K562 (cell line): ENCODE measurements at regions not wholly inside any gene's neighbourhood (a gene's known extent, or its start where the extent isn't known, plus 50 kb on each side); places are given as distances from the start of the nearest gene placed in this dataset.
A peak's percentile ranks its signal among the peaks of the same experiment; 100 is the strongest.

ENCODE experiments used
- ATAC-seq: fragments of 200-7000 bp; cut with Tn5 transposase; 3 replicates; pipeline ENCODE4 v1.9.1; 2020; ENCODE audit warnings: moderate library complexity
- BruUV-seq: library from RNA; stranded (reverse); fragments of 400-500 nt; replicated peaks from 2 replicates; lab custom pipeline; 2021; lab: Mats Ljungman, UMichigan
- CTCF ChIA-PET: fragments of 300-600 bp; formaldehyde crosslinking; extraction: SDS; loops from one replicate; lab custom pipeline; 2021; ENCODE audit warnings: low intra/inter-chr PET ratio; lab: Yijun Ruan, JAX
- POLR2A ChIA-PET: fragments of 300-600, 350-650 bp; sonication (Branson Sonifier 250); formaldehyde crosslinking; extraction: SDS; loops from one replicate; lab custom pipeline; 2021; ENCODE audit warnings: antibody characterized with exemption, inconsistent platforms; lab: Yijun Ruan, JAX
- DNase-seq, 4 experiments: peaks; one replicate each; pipeline versions ENCODE4 v3.0.0 to v3.0.0-alpha.2; 2011 to 2018; ENCODE audit warnings: low spot score in 3 of 4, mixed read lengths in 3 of 4; ENCODE audit errors: extremely low read depth in 1 of 4
- FAIRE-seq: peaks from 2 replicates; lab custom pipeline; 2011; peaks lifted over from hg19 to GRCh38; lab: Jason Lieb, UNC
- H2AFZ ChIP-seq: 2 replicates; pipeline ENCODE4 v1.6.0; 2011; ENCODE audit warnings: low read depth, low read length, control low read depth, inconsistent platforms
- H3K27ac ChIP-seq: fragments of 200-600 bp; 3 replicates; pipeline ENCODE4 v1.8.0; 2011; ENCODE audit warnings: low read depth, mild to moderate bottlenecking, control low read depth, inconsistent platforms, low read length, moderate library complexity, mixed read lengths; ENCODE audit errors: extremely low read depth
- H3K27me3 ChIP-seq, 2 experiments: fragments of 300-600 bp in 1 of 2; 2 replicates in 1 of 2; 3 replicates in 1 of 2; pipeline versions ENCODE4 v1.6.0 to v1.8.0; 2011; ENCODE audit warnings: inconsistent platforms in 2 of 2, low read length in 2 of 2, mild to moderate bottlenecking in 1 of 2, mixed read lengths in 1 of 2, moderate library complexity in 1 of 2; ENCODE audit not compliant: control insufficient read depth in 2 of 2, insufficient read depth in 2 of 2
- H3K36me3 ChIP-seq: fragments of 300-600 bp; 3 replicates; pipeline ENCODE4 v1.8.0; 2011; ENCODE audit warnings: mild to moderate bottlenecking, low read length, inconsistent platforms; ENCODE audit not compliant: control insufficient read depth, insufficient read depth
- H3K4me1 ChIP-seq, 2 experiments: fragments of 200-600 bp in 1 of 2; replicated peaks in 1 of 2; 2 replicates in 1 of 2; 3 replicates in 1 of 2; pipeline versions ENCODE4 v1.5.1 to v1.8.0; 2011; ENCODE audit warnings: inconsistent platforms in 2 of 2, low read length in 2 of 2, mild to moderate bottlenecking in 1 of 2, mixed read lengths in 1 of 2, moderate library complexity in 1 of 2; ENCODE audit not compliant: control insufficient read depth in 2 of 2, insufficient read depth in 2 of 2
- H3K4me2 ChIP-seq: 2 replicates; pipeline ENCODE4 v1.6.1; 2011; ENCODE audit warnings: low read length, control low read depth, inconsistent platforms, mixed read lengths; ENCODE audit not compliant: insufficient read depth
- H3K4me3 ChIP-seq: fragments of 200-600 bp; sonication (generic), shearing (Covaris generic); 2 replicates; pipeline ENCODE4 v1.5.1; 2016; ENCODE audit warnings: control low read depth, inconsistent platforms
- H3K79me2 ChIP-seq: fragments of 200-600 bp; 3 replicates; pipeline ENCODE4 v1.8.0; 2011; ENCODE audit warnings: low read length, inconsistent platforms; ENCODE audit not compliant: control insufficient read depth, insufficient read depth
- H3K9ac ChIP-seq, 2 experiments: 2 replicates each; pipeline versions ENCODE4 v1.6.0 to v1.6.1; 2011; ENCODE audit warnings: low read depth in 2 of 2, low read length in 2 of 2, control low read depth in 1 of 2, inconsistent platforms in 1 of 2, mild to moderate bottlenecking in 1 of 2, mixed read lengths in 1 of 2; ENCODE audit not compliant: insufficient read depth in 1 of 2
- H3K9me1 ChIP-seq: one replicate; pipeline ENCODE4 v1.6.0; 2011; ENCODE audit warnings: inconsistent platforms, mild to moderate bottlenecking, low read length, moderate library complexity; ENCODE audit not compliant: control insufficient read depth, insufficient read depth
- H3K9me3 ChIP-seq: replicated peaks from 2 replicates; pipeline ENCODE4 v1.5.1; 2011; ENCODE audit warnings: low read depth, low read length, inconsistent platforms; ENCODE audit not compliant: control insufficient read depth, insufficient read depth
- H4K20me1 ChIP-seq: replicated peaks from 2 replicates; pipeline ENCODE4 v1.6.1; 2011; ENCODE audit warnings: low read length, inconsistent platforms, mixed read lengths; ENCODE audit not compliant: control insufficient read depth, insufficient read depth
- ATF2 ChIP-seq: sonication (generic); formaldehyde crosslinking; IDR thresholded peaks from 2 replicates; pipeline ENCODE4 v1.8.1; 2022; ENCODE audit warnings: missing genetic modification reagents
- DACH1 ChIP-seq: fragments of 450-650 bp; IDR thresholded peaks from 2 replicates; pipeline ENCODE4 v1.6.1; 2018; ENCODE audit not compliant: partially characterized antibody
- LEF1 ChIP-seq: fragments of 450-650 bp; IDR thresholded peaks from 2 replicates; pipeline ENCODE4 v1.6.1; 2016; ENCODE audit warnings: mild to moderate bottlenecking
- MAFG ChIP-seq: fragments of 450-650 bp; conservative IDR thresholded peaks from 2 replicates; pipeline ENCODE4 v1.6.1; 2016; ENCODE audit warnings: missing genetic modification characterization, missing compliant biosample characterization
- NFE2L1 ChIP-seq: fragments of 450-650 bp; IDR thresholded peaks from 2 replicates; pipeline ENCODE4 v1.6.1; 2016; ENCODE audit warnings: missing genetic modification characterization, low read depth, mild to moderate bottlenecking, missing compliant biosample characterization, moderate library complexity, borderline replicate concordance
- OTX1 ChIP-seq: fragments of 450-650 bp; formaldehyde crosslinking; IDR thresholded peaks from 2 replicates; pipeline ENCODE4 v1.4.0; 2022; ENCODE audit warnings: mild to moderate bottlenecking
- POLR2B ChIP-seq: fragments of 450-650 bp; IDR thresholded peaks from 2 replicates; pipeline ENCODE4 v1.6.1; 2018; ENCODE audit warnings: low read depth; ENCODE audit not compliant: partially characterized antibody
- RERE ChIP-seq: sonication (generic); formaldehyde crosslinking; IDR thresholded peaks from 2 replicates; pipeline ENCODE4 v1.8.0; 2023; ENCODE audit warnings: missing genetic modification reagents, mild to moderate bottlenecking, borderline replicate concordance
- SLC30A9 ChIP-seq: fragments of 250-450 bp; sonication (Bioruptor Pico); IDR thresholded peaks from 2 replicates; pipeline ENCODE4 v1.8.0; 2022; ENCODE audit warnings: mild to moderate bottlenecking, moderate library complexity
- TEAD4 ChIP-seq, 2 experiments: sonication (generic) in 1 of 2; formaldehyde crosslinking in 1 of 2; IDR thresholded peaks; 2 replicates each; pipeline versions ENCODE4 v1.6.1 to v1.8.0; 2012 to 2022; ENCODE audit warnings: borderline replicate concordance in 1 of 2, inconsistent platforms in 1 of 2, low read length in 1 of 2, mild to moderate bottlenecking in 1 of 2, missing genetic modification reagents in 1 of 2
- YY1 ChIP-seq, 3 experiments: IDR thresholded peaks; 2 replicates each; pipeline ENCODE4 v1.6.1; 2011; ENCODE audit warnings: low read length in 2 of 3, mild to moderate bottlenecking in 2 of 3, moderate library complexity in 2 of 3, borderline replicate concordance in 1 of 3, control low read depth in 1 of 3, low read depth in 1 of 3; ENCODE audit not compliant: insufficient read depth in 3 of 3, insufficient replicate concordance in 2 of 3, control insufficient read depth in 1 of 3, insufficient read length in 1 of 3; ENCODE audit errors: extremely low read depth in 1 of 3
- ZBTB8A ChIP-seq: fragments of 450-650 bp; IDR thresholded peaks from 2 replicates; pipeline ENCODE4 v1.6.1; 2018; ENCODE audit warnings: mild to moderate bottlenecking, moderate library complexity; ENCODE audit not compliant: partially characterized antibody
- WGBS: fragments of 100-300 bp; shearing (Covaris generic); methylation state at CpG from one replicate; pipeline ENCODE4 v1.1.6; 2016; ENCODE audit warnings: low coverage, mixed read lengths; ENCODE audit not compliant: insufficient coverage; ENCODE audit errors: missing lambda C conversion rate; 5-methylcytosine and 5-hydroxymethylcytosine counted together
- in situ Hi-C: fragments of 300-500 bp; cut with MboI; formaldehyde crosslinking; loops from 4 replicates; pipeline ENCODE4 v1.15.0; 2018; ENCODE audit warnings: inconsistent platforms, mixed read lengths
- intact Hi-C: fragments of 100-400 bp; cut with micrococcal nuclease; formaldehyde crosslinking; loops from 2 replicates; pipeline ENCODE4 v1.14.2; 2022

GRCh38 chr3:182397164-182397563 lies 396.1 kb upstream of the ATP11B start (continued):
- TF ChIP-seq MAFG (peak; percentile 98), DACH1 (peak; percentile 12), POLR2B (no peak), NFE2L1 (tag) (peak; percentile 45; the same call in 1 of the 2 replicates), OTX1 (no peak), SLC30A9 (CRISPR knock-in tag) (no peak)

DNA sequence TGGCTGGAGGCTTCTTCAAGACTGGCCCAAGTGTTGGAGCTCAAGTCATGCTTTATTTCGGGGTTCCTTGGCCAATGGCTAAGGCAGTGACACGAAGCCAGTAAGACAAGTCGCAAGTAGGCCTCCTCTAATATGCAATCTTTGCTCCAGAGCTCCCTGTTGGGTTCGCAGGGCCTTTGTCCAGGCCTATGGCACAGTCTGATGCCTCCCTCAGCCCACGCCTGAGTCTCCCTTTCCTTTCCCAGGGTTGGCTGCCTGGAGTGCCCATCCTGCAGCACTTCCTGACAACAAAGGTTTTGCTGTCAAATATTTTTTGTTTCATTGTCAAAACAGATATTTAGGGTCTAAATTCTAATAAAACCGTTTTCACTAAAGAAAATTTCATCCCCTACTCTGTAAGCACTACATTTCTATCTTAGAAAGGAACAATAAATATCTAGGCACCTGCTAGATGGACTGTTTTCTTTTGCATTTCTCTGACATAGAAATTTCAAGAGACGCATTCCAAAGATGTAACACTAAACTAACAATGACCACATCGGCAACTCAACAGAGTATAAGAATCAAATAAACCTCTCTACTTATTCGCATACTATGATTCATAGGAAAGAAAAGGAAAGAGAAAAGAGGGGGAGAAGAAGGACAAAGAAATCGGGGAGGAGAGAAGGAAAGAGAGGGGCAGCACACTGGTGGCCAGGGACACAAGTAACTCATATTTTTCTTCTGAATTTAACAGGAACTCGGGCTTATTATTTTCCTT lies 393.1 kb upstream of the ATP11B start:
- intact Hi-C loops (no loop called here), in situ Hi-C loops (no loop called here)
- 21% methylated on average over 11 of the region's 11 CpGs for WGBS
- no peak overlapping the region for H3K27ac ChIP-seq
- H3K9me1 ChIP-seq = no peaks in the 10 kb centered on the region
- DNase-seq (no peak), FAIRE-seq (no peak), ATAC-seq (no peak)
- ChIA-PET CTCF (no interaction called here), POLR2A (no interaction called here)
- no peaks in the 10 kb centered on the region for H3K79me2 ChIP-seq
- H3K4me3 ChIP-seq = no peak overlapping the region
- no peak overlapping the region for H3K4me2 ChIP-seq
- H3K9me3 ChIP-seq = no peaks in the 10 kb centered on the region
- no peaks in the 10 kb centered on the region for H3K36me3 ChIP-seq
- no peaks in the 10 kb centered on the region for H4K20me1 ChIP-seq
- H3K27me3 ChIP-seq = no peaks in the 10 kb centered on the region
- H3K4me1 ChIP-seq = peaks cover 0 to 8% of the 10 kb centered on the region in 2 experiments; a peak in 2 of 5 replicates
- H2AFZ ChIP-seq = no peak overlapping the region
- BruUV-seq = no TSS peak
- H3K9ac ChIP-seq = no peak overlapping the region
- no peak for TF ChIP-seq LEF1
- TF ChIP-seq RERE = no peak
- no peak for TF ChIP-seq ATF2 (CRISPR knock-in tag)
- TF ChIP-seq YY1 (IDR thresholded peaks at IDR 0.05; ENCODE audit: borderline replicate concordance in 1 of 3, control insufficient read depth in 1 of 3, extremely low read depth in 1 of 3, insufficient read depth in 3 of 3, insufficient read length in 1 of 3, insufficient replicate concordance in 2 of 3, low read depth in 1 of 3, low read length in 2 of 3) = no peak
- TF ChIP-seq TEAD4 (IDR thresholded peaks at IDR 0.05; ENCODE audit: low read length) = no peak
- TF ChIP-seq TEAD4 (CRISPR knock-in tag; IDR thresholded peaks at IDR 0.05; ENCODE audit: borderline replicate concordance) = no peak
- TF ChIP-seq ZBTB8A = no peak
